GM18870 (cell line): ENCODE measurements at regions not wholly inside any gene's neighbourhood (a gene's known extent, or its start where the extent isn't known, plus 50 kb on each side); places are given as distances from the start of the nearest gene placed in this dataset.
"Not testable (repeated sequence)": the region's sequence is repeated elsewhere in the genome, so short reads cannot be mapped to it uniquely, and the experiment has no call there.

Source experiments
- ATAC-seq: cut with Tn5 transposase; IDR thresholded peaks from one replicate; pipeline ENCODE4 v1.9.1; 2021; ENCODE audit warnings: moderate library complexity; ENCODE audit not compliant: unreplicated experiment

DNA sequence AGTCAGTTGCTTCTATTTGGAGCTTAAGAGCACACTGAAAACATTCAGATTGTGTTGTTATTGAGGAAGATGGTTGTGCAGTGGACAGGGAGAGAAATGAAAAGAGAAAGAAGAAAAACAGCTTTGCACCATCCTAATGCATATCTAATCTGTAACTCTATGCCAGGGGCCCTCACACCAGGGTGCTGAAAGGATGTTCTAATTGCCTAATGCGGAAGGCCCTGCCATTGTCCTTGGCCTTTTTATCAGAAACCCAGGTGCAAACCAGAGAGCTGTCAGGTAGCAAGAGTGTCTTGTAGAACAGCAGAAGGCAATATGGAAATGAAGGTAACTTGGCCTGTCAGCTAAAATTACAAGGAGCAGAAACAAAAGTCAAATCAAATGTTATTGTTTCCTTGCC is 384.5 kb upstream of the PIK3R1 start:
- no peak for ATAC-seq

DNA sequence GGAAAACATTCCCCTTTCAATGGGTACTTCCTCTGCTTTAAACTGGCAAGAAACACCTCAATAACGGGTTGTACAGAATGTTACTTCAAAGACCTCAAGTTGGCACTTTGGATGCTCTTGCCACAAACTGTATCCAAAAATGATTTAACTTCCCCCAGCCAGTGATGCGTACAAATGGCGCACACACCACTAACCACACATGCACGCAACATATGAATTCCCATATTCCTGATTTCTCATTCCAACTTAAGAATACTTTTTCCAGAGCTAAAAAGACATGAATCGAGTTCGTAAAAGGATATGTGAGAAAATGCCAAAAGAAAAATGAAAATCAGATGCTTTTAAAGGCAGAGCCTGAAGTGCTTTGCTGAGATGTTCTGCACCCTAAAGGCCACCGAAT is 388.0 kb upstream of the PIK3R1 start:
- ATAC-seq: no peak

DNA sequence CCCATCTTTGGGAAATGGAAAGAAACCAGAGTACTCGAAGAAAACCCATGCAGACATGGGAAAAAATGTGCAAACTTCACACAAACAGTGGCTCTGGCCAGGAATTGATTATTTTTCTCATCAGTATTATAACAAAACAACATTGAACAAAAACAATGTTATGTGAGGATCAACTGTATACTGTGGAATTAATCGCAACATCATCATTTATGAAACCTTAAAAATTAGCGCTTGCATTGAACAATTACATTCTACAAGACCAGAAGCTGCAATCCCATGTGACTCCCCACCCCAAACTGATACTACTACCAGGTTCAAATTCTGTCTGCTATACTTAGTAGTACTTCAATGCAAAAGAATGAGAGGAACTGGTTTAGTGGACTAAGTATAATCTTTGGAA is 390.7 kb upstream of the PIK3R1 start:
- ATAC-seq: no peak

DNA sequence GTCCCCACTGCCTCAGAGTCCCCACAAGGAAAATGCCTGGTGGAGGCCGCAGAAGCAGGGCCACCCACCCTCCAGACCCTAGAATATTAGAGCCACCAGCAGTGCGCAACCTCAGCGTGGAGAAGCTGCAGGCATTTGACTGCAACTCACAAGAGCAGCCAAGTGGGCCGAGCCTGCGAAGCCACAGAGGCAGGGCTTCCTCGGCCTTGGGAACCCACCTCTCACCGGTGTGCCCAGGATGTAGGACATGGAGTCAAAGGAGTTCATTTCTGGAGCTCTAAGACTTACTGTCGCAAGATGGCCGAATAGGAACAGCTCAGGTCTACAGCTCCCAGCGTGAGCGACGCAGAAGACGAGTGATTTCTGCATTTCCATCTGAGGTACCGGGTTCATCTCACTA is 397.9 kb upstream of the PIK3R1 start:
- ATAC-seq: no peak

DNA sequence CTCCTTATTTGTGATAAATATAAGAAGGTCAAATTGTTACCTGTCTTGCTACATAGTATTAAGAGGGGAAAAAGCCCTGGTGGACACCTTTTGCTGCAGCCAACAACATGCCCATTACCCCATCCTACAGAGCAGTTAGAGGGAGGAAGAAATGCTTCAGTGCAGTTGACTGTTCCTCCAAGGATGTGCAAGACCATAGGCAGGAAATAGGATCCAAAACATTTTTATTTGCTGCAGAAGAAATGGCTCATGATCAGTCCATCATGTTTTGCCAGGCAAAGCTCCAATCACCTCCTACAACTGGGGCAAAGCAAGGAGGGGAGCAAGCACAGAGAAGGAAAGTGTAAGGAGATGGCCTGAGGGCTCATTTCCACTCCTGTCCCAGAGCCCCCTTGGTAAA is 399.1 kb upstream of the PIK3R1 start:
- ATAC-seq: no peak

DNA sequence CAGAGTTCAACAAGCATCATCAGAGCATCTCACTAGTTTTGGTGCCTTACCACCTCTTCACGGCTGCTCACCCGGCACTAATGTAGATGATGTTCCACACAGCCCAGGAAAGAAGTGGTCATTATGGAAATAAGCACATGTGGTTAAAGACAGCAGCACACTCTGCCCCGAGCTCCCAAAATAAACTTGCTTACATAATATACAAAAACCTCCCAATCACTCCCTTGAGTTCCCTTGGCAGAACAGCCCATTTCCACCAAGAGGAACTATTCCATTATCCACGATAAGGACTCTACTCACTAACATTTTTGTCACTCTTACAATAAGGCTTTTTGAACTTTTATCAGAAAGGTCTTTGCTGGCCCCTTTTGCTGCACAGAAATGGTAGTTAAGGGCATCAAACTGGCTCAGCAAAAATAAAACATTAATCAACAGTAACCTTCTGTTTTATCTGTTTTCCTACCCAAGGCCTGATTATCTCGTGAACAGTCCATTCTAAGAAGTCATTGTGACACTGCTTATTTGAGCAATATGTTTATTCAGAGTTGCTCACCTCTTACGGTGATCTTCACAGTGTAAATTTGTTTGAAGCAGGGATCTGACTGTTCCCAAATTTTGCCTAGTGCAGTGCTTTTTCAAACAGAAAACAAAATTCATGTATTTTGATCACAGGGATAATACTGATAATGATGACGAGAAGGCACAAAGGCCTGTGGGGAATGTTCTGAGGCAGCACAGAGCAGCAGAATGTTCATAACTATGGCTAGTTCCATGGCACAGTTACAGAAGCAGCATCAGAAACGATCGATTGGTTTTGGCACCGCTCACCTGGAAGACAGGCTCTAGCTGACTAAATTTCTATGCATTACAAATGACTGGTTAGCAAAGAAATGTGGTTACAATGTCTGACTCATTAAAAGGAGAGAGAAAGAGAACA is 399.8 kb upstream of the PIK3R1 start:
- ATAC-seq: no peak

DNA sequence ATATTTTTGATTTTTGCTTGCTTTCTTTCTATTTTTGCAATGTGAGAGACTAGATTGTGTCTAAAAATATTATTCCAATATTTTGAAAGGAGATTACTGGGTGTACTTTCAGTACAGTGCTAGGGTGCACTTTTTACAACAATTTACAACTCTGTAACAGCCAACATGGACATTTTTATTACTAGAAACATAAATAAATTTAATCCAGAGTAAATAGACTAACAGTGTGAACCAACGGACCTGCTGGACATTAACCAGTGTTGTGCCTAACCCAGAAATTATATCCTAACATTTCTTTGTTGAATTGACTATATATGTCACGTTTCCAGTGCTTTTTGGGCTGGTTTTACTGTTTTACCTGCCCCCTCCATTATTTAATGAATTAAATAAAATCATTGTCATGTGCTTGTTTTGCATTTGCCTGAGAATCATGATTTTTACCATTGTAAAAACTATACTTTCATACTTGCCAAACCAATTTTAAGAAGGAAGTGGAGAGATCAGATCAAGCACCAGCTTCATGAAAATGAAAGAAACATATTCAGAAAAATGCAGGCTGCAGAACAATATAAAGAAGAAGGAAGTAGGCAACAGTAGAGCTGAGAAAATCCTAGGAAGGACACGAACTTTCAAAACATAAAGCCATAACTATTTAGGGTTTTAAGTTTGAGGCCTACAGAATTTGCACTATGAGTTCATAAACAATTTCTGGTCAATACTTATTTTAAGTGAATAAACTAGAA is 400.8 kb upstream of the PIK3R1 start:
- no peak for ATAC-seq

DNA sequence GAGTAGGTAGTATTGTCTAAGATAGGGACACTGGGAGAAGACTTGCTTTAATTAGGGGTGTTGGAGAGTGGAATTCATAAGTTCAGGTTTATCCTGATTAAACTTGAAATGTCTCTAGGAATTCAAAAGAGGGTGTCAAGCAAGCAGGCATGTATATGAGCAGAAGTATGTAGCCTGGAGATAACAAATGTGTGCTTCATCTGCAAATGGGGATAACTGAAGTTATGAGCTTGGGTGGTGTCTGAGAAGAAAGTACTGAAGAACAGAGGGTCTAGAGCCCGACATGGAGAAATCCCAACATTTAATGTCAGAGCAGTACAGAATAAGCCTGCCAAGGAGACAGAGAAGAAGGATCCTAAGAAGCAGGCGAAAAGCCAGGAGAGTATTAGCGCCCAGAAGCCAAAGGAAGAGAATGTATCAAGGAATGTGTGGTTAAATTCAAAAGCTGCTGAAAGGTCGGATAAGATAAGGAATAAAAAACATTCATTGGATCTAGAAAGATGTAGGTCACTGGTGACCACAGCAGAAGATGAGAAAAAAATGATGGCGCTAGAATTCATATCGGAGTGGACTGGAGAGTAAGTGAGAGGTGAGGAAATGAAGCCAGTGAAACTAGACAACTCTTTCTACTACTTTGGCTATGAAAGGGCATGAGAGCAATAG is 401.5 kb upstream of the PIK3R1 start:
- ATAC-seq: no peak

DNA sequence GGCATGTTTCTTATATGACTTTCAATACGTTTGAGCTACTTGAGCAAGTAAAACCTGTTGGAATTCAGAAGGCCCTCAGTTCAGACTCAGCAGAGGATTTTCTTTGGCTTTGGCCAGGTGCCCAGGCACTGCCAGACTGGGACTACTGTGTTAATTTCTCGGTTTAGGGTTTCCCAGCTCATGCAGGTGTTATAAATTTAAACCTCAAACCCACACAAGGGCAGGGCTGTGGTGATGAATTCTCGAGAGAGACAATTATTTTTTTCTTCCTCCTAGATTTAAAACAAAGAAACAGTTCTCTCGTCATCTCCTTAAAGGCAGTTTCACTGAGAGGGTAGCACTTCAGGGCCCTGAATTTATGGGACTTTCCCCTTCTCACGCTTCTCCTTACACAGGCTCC is 406.0 kb upstream of the PIK3R1 start:
- peak; percentile 44 for ATAC-seq

DNA sequence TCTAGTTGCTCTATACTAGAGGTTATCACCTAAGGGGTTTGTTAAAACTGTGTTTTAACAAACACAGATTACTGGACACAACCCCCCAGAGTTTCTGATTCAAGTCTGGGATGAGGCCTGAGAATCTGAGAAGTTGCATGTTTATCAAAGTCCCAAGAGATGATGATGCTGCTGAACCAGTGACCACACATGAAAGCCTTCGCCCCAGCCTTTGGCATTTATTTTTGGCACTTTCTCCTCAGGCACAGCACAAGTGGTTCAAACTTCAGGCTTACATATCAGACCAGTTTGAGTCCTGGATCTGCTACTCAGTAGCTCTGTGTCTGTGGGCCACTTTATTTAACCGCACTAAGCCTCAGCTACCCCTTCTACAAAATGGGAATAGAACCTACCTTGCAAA is 407.2 kb upstream of the PIK3R1 start:
- ATAC-seq: no peak

DNA sequence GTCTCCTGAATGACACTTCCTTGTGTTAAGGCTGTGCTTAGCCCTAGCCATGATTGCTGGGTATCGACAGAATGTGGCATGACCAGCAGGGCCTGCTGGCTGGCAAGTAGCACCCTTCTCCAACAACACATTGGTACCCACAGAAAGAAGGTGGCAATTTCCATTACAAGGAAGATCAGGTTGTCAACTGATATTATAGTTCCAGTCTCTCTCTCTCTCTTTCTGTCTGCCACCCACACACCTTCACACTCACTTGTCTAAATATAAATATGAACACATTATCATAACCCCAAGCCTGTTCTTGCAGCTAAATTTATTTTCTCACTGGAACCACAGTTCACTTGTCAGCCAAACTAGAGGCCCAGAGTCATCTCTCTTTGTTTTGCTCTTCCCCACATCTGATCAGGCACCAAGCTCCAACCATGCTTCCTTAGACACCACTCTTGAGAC is 408.1 kb upstream of the PIK3R1 start:
- ATAC-seq: peak; percentile 47

DNA sequence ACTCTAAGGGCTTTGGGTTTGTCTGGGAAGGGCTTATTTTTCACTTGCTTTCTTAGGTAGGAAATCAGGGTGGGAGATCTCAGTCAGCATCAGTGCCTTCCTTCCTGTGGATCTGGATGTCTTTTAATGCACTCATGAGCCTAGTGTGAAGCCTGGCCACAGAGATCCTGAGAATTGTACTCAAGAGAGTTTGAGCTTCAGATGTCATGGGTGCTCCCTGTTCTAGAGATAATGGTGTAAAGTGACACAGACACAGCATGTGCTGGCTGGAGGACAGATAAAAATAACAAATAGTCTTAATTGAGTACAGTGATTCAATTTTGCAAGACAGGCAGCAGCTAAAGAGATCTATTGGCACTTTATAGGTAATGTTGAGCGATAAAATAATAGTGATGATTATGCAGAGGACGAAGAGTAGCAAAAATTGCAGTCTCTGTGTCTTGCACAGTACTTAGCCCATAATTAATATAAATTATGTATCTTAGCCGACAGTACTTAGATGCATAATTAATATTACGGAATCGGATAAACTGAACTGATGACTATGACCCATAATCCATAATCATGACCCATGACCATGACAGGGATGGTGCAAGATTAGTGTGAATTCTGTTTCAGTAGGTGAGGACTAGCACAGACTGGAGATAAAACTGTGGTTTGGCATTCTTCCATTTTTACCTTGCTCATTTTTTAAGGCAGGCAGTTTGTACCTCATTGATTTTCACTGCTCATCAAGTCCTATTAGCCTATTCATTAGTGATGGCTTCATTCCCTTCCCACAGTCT is 408.7 kb upstream of the PIK3R1 start:
- ATAC-seq: no peak

DNA sequence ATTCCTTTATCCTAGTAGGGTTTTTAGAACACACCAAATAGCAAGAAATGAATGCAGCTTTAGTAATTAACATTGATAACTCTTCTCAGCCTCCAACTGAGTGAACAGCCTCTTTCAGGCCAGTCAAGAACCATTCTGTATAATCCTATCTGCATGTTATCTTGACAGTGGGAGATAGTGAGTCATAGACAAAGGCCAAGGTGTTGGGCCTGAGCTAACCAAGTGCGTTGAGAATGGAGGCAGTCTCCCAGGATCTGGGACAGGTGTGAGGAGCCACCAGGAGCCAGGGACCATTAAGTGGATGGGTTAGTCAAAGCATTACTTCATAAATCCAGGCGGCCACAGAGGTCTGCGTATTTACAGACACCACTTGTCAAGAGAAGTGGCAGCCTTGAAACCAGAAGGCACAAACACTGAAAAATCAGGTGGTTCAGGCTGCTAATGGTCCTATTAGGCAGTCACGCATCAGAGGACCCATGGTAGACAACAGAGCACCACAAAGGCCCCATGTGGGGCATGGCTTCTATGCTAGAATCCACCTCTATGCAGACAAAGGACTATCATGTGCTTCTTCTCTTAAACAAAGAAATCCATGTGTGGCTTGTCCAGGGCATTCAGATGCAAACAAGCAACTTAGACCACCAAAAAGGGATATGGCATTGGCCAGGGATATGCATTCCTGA is 409.7 kb upstream of the PIK3R1 start:
- no peak for ATAC-seq

DNA sequence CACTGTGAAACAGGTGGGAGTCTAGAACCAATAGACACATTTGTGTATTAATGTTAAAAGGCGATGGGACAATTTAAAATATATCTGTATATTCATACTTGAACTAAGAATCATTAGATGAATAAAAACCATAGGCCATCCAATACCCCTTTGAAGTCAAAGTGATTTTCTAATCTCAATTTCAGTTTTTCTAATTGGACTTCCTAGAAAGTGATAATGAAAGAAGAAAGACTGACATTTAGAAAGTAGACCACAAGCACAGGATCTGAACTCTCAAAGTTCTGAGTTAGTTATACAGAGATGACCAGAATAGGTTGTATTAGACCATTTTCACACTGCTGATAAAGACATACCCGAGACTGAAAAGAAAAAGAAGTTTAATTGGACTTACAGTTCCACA is 412.8 kb upstream of the PIK3R1 start:
- ATAC-seq: peak; percentile 73

DNA sequence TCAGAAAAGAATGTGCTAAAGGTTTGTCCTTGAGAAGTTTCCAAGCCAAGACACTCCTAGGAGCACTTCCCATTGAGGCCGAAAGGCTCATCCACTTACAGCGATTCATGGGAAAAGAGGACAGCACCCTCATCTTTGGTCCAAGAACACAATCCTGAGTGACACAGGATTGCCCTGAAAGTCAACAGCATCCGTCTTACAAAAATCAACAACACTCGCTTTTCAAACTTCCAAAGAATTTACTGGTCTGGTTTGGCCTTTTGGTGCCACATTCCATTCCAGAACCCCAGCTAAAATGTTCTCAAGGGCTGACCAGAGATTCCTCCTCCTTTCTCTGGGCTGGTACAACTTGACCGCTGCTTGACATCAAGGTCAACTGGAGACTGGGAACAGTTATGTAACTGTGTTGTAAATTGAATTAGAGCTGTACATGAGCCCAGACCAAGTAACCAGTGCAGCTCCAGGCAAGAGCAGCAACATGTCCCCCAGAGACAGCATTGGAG is 415.8 kb upstream of the PIK3R1 start:
- no peak for ATAC-seq

DNA sequence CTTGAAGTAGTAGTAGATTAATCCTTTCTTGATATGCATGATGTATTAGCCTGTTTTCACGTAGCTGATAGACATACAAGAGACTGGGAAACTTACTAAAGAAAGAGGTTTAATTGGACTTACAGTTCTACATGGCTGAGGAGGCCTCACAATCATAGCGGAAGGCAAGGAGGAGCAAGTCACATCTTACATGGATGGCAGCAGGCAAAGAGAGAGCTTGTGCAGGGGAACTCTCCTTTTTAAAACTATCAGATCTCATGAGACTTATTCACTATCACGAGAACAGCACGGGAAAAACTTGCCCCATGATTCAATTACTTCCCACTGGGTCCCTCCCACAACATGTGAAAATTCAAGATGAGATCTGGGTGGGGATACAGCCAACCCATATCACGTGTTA is 417.1 kb upstream of the PIK3R1 start:
- not testable (repeated sequence) for ATAC-seq

DNA sequence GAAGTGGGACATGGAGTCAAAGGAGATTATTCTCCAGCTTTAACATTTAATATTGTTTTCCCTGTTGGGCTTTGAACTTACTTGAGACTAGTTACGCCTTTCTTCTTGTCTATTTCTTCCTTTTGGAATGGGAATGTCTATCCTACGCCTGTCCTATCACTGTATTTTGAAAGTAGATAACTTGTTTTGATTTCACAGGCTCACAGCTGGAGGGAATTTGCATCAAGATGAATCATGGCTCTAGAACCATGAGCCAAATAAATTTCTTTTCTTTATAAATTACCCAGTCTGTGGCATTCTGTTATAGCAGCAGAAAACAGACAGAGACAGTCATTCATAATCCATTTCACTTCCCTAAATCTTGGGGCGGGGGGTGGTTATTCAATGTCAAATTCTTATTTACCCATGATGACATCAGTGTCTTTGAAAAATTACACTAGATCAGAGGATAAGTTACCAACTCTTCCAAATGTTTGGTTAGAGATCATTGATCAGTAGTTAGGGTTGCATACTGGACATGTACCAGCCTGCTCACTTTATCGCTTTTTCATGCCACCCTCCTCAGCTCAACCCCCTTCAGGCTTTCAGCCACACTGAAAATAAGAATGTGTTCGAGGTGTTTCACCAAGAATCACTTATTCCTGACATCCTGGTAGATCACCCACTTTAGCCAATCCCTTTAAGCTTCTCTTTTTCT is 419.6 kb upstream of the PIK3R1 start:
- no peak for ATAC-seq

DNA sequence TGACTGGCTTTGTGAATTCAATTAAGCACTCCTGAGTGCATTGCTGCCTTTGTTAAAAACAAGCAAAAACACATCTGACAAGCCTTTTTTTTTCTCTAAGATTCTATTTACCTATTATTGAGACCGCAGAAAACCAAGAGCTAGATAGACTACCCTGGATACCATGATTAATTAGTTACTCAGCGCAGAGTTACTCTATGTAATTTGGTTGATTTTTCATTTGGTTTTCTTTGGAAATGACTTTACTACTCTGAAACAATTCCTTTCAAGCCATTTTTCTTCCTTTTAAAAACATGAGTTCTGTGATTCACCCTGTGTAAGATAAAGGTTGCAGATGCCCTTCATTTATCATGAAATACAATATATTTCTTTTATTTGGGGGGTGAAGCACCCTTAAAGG is 421.6 kb upstream of the PIK3R1 start:
- ATAC-seq: no peak

DNA sequence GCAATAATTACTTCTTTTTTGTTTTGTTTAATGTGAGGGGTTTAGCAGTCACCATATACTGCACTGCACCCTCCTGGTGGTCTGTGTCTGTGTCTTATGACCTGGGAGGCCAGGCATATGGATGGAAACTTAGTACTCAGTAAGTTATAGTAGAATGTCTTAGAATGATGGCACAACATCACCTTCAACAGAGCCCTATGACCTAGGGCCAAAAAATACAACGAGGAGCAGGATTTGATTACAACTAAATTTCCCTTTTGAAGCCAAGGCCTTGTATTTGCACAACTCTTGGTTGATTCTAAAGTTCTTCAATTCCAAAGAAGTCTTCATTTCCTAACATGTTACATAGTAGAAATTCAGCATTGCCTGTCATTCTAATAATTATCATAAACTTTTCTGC is 422.1 kb upstream of the PIK3R1 start:
- no peak for ATAC-seq
